GM23338 (cell line): ENCODE measurements at regions not wholly inside any gene's neighbourhood (a gene's known extent, or its start where the extent isn't known, plus 50 kb on each side); places are given as distances from the start of the nearest gene placed in this dataset.

Experiments used
- ATAC-seq: fragments of 200-7000 bp; cut with Tn5 transposase; 3 replicates; pipeline ENCODE4 v1.9.1; 2020
- DNase-seq: peaks from one replicate; pipeline ENCODE4 v3.0.0-alpha.2; 2015; ENCODE audit warnings: low spot score
- H2AFZ ChIP-seq: fragments of 200-600 bp; sonication (generic); 2 replicates; pipeline ENCODE4 v1.8.0; 2016; ENCODE audit warnings: antibody characterized with exemption, mild to moderate bottlenecking, moderate library complexity
- H3F3A ChIP-seq: fragments of 200-600 bp; sonication (generic); replicated peaks from 2 replicates; pipeline ENCODE4 v1.8.0; 2017; ENCODE audit warnings: antibody characterized with exemption, mixed run types, low read depth
- H3K27ac ChIP-seq: fragments of 200-600 bp; sonication (generic); 2 replicates; pipeline ENCODE4 v1.6.1; 2016; ENCODE audit warnings: low read depth
- H3K27me3 ChIP-seq: fragments of 200-600 bp; sonication (generic); 2 replicates; pipeline ENCODE4 v1.8.0; 2016; ENCODE audit warnings: mild to moderate bottlenecking, mixed run types, moderate library complexity; ENCODE audit not compliant: insufficient read depth
- H3K36me3 ChIP-seq: fragments of 200-600 bp; sonication (generic); 2 replicates; pipeline ENCODE4 v1.8.0; 2016; ENCODE audit warnings: mild to moderate bottlenecking; ENCODE audit not compliant: insufficient read depth
- H3K4me1 ChIP-seq: fragments of 200-600 bp; sonication (generic); 2 replicates; pipeline ENCODE4 v1.8.0; 2016; ENCODE audit warnings: mild to moderate bottlenecking, moderate library complexity; ENCODE audit not compliant: insufficient read depth
- H3K4me2 ChIP-seq: fragments of 200-600 bp; sonication (generic); 2 replicates; pipeline ENCODE4 v1.7.1; 2017; ENCODE audit warnings: mixed run types
- H3K4me3 ChIP-seq: fragments of 200-600 bp; sonication (generic); 2 replicates; pipeline ENCODE4 v1.6.1; 2016; ENCODE audit warnings: mixed run types
- H3K79me2 ChIP-seq: fragments of 200-600 bp; sonication (generic); replicated peaks from 2 replicates; pipeline ENCODE4 v1.8.0; 2017; ENCODE audit warnings: mild to moderate bottlenecking; ENCODE audit not compliant: insufficient read depth
- H3K9me2 ChIP-seq: fragments of 200-600 bp; sonication (generic); 2 replicates; pipeline ENCODE4 v1.8.0; 2017; ENCODE audit not compliant: insufficient read depth
- H4K20me1 ChIP-seq: fragments of 200-600 bp; sonication (generic); replicated peaks from 2 replicates; pipeline ENCODE4 v1.8.0; 2017; ENCODE audit warnings: mild to moderate bottlenecking; ENCODE audit not compliant: insufficient read depth
- H3K27ac Mint-ChIP-seq: 2 replicates; pipeline ENCODE4 v1.8.0; 2020; ENCODE audit warnings: inconsistent platforms, mild to moderate bottlenecking, moderate library complexity, mixed read lengths
- H3K27me3 Mint-ChIP-seq: 3 replicates; pipeline ENCODE4 v1.8.0; 2022; ENCODE audit warnings: low read depth, mild to moderate bottlenecking, moderate library complexity, mixed read lengths, inconsistent platforms; ENCODE audit not compliant: insufficient read depth, poor library complexity
- H3K36me3 Mint-ChIP-seq: 3 replicates; pipeline ENCODE4 v1.8.0; 2021; ENCODE audit warnings: low read depth, mild to moderate bottlenecking, inconsistent platforms, moderate library complexity, mixed read lengths
- H3K4me1 Mint-ChIP-seq: 3 replicates; pipeline ENCODE4 v1.8.0; 2020; ENCODE audit warnings: mild to moderate bottlenecking, inconsistent platforms, mixed read lengths
- H3K4me3 Mint-ChIP-seq: 3 replicates; pipeline ENCODE4 v1.8.0; 2021; ENCODE audit warnings: moderate library complexity, mild to moderate bottlenecking, inconsistent platforms, mixed read lengths
- H3K9me3 Mint-ChIP-seq: 3 replicates; pipeline ENCODE4 v1.8.0; 2020; ENCODE audit warnings: moderate library complexity, mild to moderate bottlenecking, inconsistent platforms, mixed read lengths
- CREB1 ChIP-seq: fragments of 250-450 bp; sonication (Bioruptor Pico); IDR thresholded peaks from 2 replicates; pipeline ENCODE4 v1.5.0; 2020; ENCODE audit warnings: low read depth, mild to moderate bottlenecking, moderate library complexity
- EZH2 ChIP-seq: fragments of 200-600 bp; sonication (generic); IDR thresholded peaks from one replicate; pipeline ENCODE4 v1.8.0; 2017; ENCODE audit warnings: antibody characterized with exemption, mild to moderate bottlenecking, low read depth; ENCODE audit not compliant: unreplicated experiment
- JUNB ChIP-seq: IDR thresholded peaks from one replicate; pipeline ENCODE4 v1.6.1; 2016; ENCODE audit warnings: antibody characterized with exemption; ENCODE audit not compliant: unreplicated experiment
- NANOG ChIP-seq: IDR thresholded peaks from 2 replicates; pipeline ENCODE4 v1.6.1; 2016; ENCODE audit warnings: antibody characterized with exemption, borderline replicate concordance
- POLR2AphosphoS5 ChIP-seq: IDR thresholded peaks from 2 replicates; pipeline ENCODE4 v1.6.1; 2016; ENCODE audit warnings: antibody characterized with exemption, low read depth
- ZNF331 ChIP-seq: fragments of 250-450 bp; sonication (Bioruptor Pico); IDR thresholded peaks from 2 replicates; pipeline ENCODE4 v1.5.0; 2020; ENCODE audit warnings: low read depth, mild to moderate bottlenecking, moderate library complexity
- ZNF462 ChIP-seq: fragments of 250-450 bp; sonication (Bioruptor Pico); IDR thresholded peaks from 2 replicates; pipeline ENCODE4 v1.5.0; 2020; ENCODE audit warnings: mild to moderate bottlenecking, moderate library complexity
- TF ChIP-seq, protein P1 (sequence below): IDR thresholded peaks from 2 replicates; pipeline ENCODE4 v1.6.1; 2016; ENCODE audit warnings: antibody characterized with exemption
- TF ChIP-seq, protein P2 (sequence below): IDR thresholded peaks from one replicate; pipeline ENCODE4 v1.6.1; 2018; ENCODE audit warnings: antibody characterized with exemption; ENCODE audit not compliant: unreplicated experiment

- Mint-ChIP-seq H3K4me1 (no peaks in the 10 kb centered on the region), H3K27me3 (peaks cover 5% of the 10 kb centered on the region), H3K4me3 (no peak overlapping the region), H3K36me3 (no peaks in the 10 kb centered on the region), H3K9me3 (no peaks in the 10 kb centered on the region), H3K27ac (no peak overlapping the region)
- H3K79me2 ChIP-seq: no peaks in the 10 kb centered on the region
- H3K36me3 ChIP-seq: no peaks in the 10 kb centered on the region
- H3K4me2 ChIP-seq: no peak overlapping the region
- no peaks in the 10 kb centered on the region for H3F3A ChIP-seq
- no peaks in the 10 kb centered on the region for H3K27me3 ChIP-seq
- TF ChIP-seq EZH2: no peak
- TF ChIP-seq, protein P1, sequence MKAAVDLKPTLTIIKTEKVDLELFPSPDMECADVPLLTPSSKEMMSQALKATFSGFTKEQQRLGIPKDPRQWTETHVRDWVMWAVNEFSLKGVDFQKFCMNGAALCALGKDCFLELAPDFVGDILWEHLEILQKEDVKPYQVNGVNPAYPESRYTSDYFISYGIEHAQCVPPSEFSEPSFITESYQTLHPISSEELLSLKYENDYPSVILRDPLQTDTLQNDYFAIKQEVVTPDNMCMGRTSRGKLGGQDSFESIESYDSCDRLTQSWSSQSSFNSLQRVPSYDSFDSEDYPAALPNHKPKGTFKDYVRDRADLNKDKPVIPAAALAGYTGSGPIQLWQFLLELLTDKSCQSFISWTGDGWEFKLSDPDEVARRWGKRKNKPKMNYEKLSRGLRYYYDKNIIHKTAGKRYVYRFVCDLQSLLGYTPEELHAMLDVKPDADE: no peak
- H3K4me3 ChIP-seq: no peak overlapping the region
- no peak overlapping the region for H2AFZ ChIP-seq
- no peaks in the 10 kb centered on the region for H4K20me1 ChIP-seq
- no peaks in the 10 kb centered on the region for H3K4me1 ChIP-seq
- DNase-seq: no peak
- no peak overlapping the region for H3K27ac ChIP-seq
- H3K9me2 ChIP-seq: 0 out of 2 replicates have a peak, but pooled peaks cover 3% of the 10 kb centered on the region
- ATAC-seq: no peak
Measured at GRCh38 chr5:40260361-40260760, 419.4 kb upstream of the PTGER4 start.

DNA sequence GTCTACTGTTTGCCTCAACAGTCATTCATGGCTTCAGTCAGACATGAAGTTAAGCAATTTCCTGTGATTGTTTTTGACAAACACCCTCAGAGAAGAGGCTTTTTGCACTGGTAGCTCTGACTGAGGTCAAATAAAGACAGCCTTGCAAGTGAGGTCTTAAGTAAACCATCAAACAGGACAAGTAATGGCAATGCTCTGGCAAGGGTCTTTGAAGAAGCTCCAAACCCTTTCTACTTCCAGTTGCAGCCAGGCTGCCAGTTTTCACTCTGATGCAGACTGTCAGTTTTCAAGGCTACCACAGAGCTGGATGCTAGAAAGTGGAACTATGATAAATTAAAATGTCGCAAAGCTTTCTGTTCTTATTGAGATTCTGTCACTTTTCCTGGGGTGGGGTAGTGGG, 421.5 kb upstream of the PTGER4 start:
- Histone ChIP-seq H3K4me3 (no peak overlapping the region), H2AFZ (peak overlapping the region; percentile 84; the same call in 1 of the 2 replicates), H3K4me2 (no peak overlapping the region), H3K79me2 (no peaks in the 10 kb centered on the region), H3K9me2 (0 out of 2 replicates have a peak, but pooled peaks cover 3% of the 10 kb centered on the region), H3K27me3 (no peaks in the 10 kb centered on the region), H3K36me3 (no peaks in the 10 kb centered on the region), H3K4me1 (no peaks in the 10 kb centered on the region; the same call in 1 of the 2 replicates), H4K20me1 (no peaks in the 10 kb centered on the region), H3F3A (no peaks in the 10 kb centered on the region), H3K27ac (no peak overlapping the region)
- H3K27ac Mint-ChIP-seq: no peak overlapping the region
- H3K4me3 Mint-ChIP-seq: no peak overlapping the region
- TF ChIP-seq NANOG (no peak), JUNB (no peak), CREB1 (CRISPR knock-in tag) (no peak), EZH2 (no peak), ZNF462 (CRISPR knock-in tag) (no peak), ZNF331 (CRISPR knock-in tag) (no peak), POLR2AphosphoS5 (no peak)
- TF ChIP-seq, protein P2, sequence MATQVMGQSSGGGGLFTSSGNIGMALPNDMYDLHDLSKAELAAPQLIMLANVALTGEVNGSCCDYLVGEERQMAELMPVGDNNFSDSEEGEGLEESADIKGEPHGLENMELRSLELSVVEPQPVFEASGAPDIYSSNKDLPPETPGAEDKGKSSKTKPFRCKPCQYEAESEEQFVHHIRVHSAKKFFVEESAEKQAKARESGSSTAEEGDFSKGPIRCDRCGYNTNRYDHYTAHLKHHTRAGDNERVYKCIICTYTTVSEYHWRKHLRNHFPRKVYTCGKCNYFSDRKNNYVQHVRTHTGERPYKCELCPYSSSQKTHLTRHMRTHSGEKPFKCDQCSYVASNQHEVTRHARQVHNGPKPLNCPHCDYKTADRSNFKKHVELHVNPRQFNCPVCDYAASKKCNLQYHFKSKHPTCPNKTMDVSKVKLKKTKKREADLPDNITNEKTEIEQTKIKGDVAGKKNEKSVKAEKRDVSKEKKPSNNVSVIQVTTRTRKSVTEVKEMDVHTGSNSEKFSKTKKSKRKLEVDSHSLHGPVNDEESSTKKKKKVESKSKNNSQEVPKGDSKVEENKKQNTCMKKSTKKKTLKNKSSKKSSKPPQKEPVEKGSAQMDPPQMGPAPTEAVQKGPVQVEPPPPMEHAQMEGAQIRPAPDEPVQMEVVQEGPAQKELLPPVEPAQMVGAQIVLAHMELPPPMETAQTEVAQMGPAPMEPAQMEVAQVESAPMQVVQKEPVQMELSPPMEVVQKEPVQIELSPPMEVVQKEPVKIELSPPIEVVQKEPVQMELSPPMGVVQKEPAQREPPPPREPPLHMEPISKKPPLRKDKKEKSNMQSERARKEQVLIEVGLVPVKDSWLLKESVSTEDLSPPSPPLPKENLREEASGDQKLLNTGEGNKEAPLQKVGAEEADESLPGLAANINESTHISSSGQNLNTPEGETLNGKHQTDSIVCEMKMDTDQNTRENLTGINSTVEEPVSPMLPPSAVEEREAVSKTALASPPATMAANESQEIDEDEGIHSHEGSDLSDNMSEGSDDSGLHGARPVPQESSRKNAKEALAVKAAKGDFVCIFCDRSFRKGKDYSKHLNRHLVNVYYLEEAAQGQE: no peak
- DNase-seq (no peak), ATAC-seq (no peak)
- peaks cover 2% of the 10 kb centered on the region; the same call in 1 of the 3 replicates for H3K4me1 Mint-ChIP-seq
- no peaks in the 10 kb centered on the region for H3K36me3 Mint-ChIP-seq
- no peaks in the 10 kb centered on the region for H3K9me3 Mint-ChIP-seq
- H3K27me3 Mint-ChIP-seq: peaks cover 5% of the 10 kb centered on the region
